ENCODE measurements at regions not wholly inside any gene's neighbourhood (a gene's known extent, or its start where the extent isn't known, plus 50 kb on each side); places are given as distances from the start of the nearest gene placed in this dataset.

DNA sequence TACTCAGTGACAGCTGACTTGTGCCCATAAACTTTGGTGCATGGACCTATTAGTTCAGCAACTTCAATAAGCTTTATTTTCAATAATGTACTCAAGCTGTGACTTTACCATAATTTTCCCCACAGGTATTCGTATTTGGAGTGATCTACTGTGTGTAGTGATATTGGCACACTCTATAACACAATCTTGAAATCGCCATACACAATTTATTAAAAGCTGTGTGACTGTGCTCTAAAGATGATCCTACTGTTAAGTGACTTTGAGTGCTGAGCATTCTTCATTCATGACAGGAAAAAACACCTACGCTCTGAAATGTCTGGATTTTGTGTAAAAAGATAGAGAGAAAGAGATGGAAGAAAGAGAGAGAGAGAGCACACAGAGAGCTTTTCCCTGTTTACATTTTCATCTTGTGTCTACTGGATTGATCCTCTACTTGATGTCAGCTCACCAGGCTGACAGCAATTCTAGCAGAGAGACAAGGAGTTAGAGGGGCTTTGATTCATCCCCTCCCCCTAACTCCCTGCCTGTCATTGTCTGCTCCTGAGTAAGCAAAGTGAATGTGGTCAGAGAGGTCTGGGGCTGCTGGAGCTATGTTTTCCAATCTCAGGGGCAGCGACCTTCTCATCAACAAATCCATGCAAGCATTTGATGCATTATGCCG, 538.7 kb upstream of the POU3F2 start:
- TF ChIP-seq, protein P1, sequence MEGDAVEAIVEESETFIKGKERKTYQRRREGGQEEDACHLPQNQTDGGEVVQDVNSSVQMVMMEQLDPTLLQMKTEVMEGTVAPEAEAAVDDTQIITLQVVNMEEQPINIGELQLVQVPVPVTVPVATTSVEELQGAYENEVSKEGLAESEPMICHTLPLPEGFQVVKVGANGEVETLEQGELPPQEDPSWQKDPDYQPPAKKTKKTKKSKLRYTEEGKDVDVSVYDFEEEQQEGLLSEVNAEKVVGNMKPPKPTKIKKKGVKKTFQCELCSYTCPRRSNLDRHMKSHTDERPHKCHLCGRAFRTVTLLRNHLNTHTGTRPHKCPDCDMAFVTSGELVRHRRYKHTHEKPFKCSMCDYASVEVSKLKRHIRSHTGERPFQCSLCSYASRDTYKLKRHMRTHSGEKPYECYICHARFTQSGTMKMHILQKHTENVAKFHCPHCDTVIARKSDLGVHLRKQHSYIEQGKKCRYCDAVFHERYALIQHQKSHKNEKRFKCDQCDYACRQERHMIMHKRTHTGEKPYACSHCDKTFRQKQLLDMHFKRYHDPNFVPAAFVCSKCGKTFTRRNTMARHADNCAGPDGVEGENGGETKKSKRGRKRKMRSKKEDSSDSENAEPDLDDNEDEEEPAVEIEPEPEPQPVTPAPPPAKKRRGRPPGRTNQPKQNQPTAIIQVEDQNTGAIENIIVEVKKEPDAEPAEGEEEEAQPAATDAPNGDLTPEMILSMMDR (IDR thresholded peaks at IDR 0.05): no peak
- TF ChIP-seq EZH2 (IDR thresholded peaks at IDR 0.05; ENCODE audit: borderline replicate concordance, insufficient read depth, low read depth, low read length, poor library complexity, severe bottlenecking): no peak

Data from B cell (primary cell).